HEK293 (cell line): ENCODE measurements at regions not wholly inside any gene's neighbourhood (a gene's known extent, or its start where the extent isn't known, plus 50 kb on each side); places are given as distances from the start of the nearest gene placed in this dataset.
"Not testable (repeated sequence)": the region's sequence is repeated elsewhere in the genome, so short reads cannot be mapped to it uniquely, and the experiment has no call there.

ENCODE experiments used
- CTCF ChIA-PET: fragments of 350-600 bp; formaldehyde crosslinking; extraction: SDS; loops from one replicate; lab custom pipeline; 2021; ENCODE audit warnings: antibody characterized with exemption; lab: Yijun Ruan, JAX
- POLR2A ChIA-PET: fragments of 300-600 bp; formaldehyde crosslinking; extraction: SDS; loops from one replicate; lab custom pipeline; 2020; ENCODE audit warnings: antibody characterized with exemption, inconsistent platforms; lab: Yijun Ruan, JAX
- H3K27ac ChIP-seq: fragments of 200-500 bp; sonication (Bioruptor generic); 2 replicates; pipeline ENCODE4 v1.5.1; 2014; ENCODE audit warnings: low read depth, low read length, control low read depth, inconsistent platforms; ENCODE audit errors: extremely low read depth
- H3K36me3 ChIP-seq, 2 experiments: fragments of 200-500 bp in 1 of 2; sonication (Bioruptor generic) in 1 of 2; 1 replicate in 1 of 2; 2 replicates in 1 of 2; pipeline ENCODE4 v1.5.1; 2014 to 2017; ENCODE audit warnings: inconsistent platforms in 2 of 2, low read length in 2 of 2; ENCODE audit not compliant: control insufficient read depth in 2 of 2, insufficient read depth in 1 of 2
- H3K4me1 ChIP-seq: fragments of 200-500 bp; sonication (Bioruptor generic); 2 replicates; pipeline ENCODE4 v1.5.1; 2014; ENCODE audit warnings: mild to moderate bottlenecking, low read length, inconsistent platforms; ENCODE audit not compliant: control insufficient read depth, insufficient read depth
- H3K4me3 ChIP-seq: 2 replicates; pipeline ENCODE4 v1.5.1; 2011; ENCODE audit warnings: low read depth, mild to moderate bottlenecking, control low read depth, low read length, moderate library complexity
- H3K9me3 ChIP-seq: fragments of 200-500 bp; sonication (Bioruptor generic); 2 replicates; pipeline ENCODE4 v1.5.1; 2014; ENCODE audit warnings: low read depth, low read length, inconsistent platforms; ENCODE audit not compliant: control insufficient read depth, insufficient read depth
- CTCF ChIP-seq: fragments of 450-650 bp; formaldehyde crosslinking; IDR thresholded peaks from 2 replicates; pipeline ENCODE4 v1.5.1; 2016; ENCODE audit warnings: missing biosample characterization, missing genetic modification characterization
- ZNF654 ChIP-seq: fragments of 450-650 bp; formaldehyde crosslinking; IDR thresholded peaks from 2 replicates; pipeline ENCODE4 v1.5.1; 2016; ENCODE audit warnings: low read depth, missing biosample characterization, missing genetic modification characterization

GRCh38 chr4:118418396-118418795, 65.6 kb upstream of the PRSS12 start:
- POLR2A ChIA-PET, H3K9me3 ChIP-seq: not testable (repeated sequence)

GRCh38 chr4:118419626-118420025, 66.8 kb upstream of the PRSS12 start:
- CTCF ChIA-PET, H3K4me1 ChIP-seq, H3K4me3 ChIP-seq, H3K27ac ChIP-seq, H3K9me3 ChIP-seq, POLR2A ChIA-PET, H3K36me3 ChIP-seq: not testable (repeated sequence)

More at GRCh38 chr4:118418396-118418795, 65.6 kb upstream of the PRSS12 start:
- H3K36me3 ChIP-seq, H3K4me3 ChIP-seq, H3K27ac ChIP-seq, CTCF ChIA-PET, H3K4me1 ChIP-seq: not testable (repeated sequence)

- H3K4me3 ChIP-seq, H3K27ac ChIP-seq, POLR2A ChIA-PET: not testable (repeated sequence)
- CTCF ChIA-PET: interaction anchor here (0.6 to 1.2 kb wide), 4 partner anchors 10 to 73 kb away, joined by 3 to 4 read pairs (median 3); no protein-coding TSS in a partner anchor
- TF ChIP-seq CTCF (tag by site-specific recombination): peak; percentile 48; the same call in 1 of the 2 replicates
- peak; percentile 44 for TF ChIP-seq ZNF654 (tag by site-specific recombination)
- TF ChIP-seq, all 188 proteins: peak for 2; not testable (repeated sequence) for 186
- H3K9me3 ChIP-seq, H3K36me3 ChIP-seq, H3K4me1 ChIP-seq: not testable (repeated sequence)
These were observed 71.3 kb upstream of the PRSS12 start for GRCh38 chr4:118424062-118424461.

- CTCF ChIA-PET, H3K4me3 ChIP-seq, POLR2A ChIA-PET, H3K36me3 ChIP-seq, H3K4me1 ChIP-seq, H3K27ac ChIP-seq, H3K9me3 ChIP-seq: not testable (repeated sequence)
These were observed 76.1 kb upstream of the PRSS12 start for GRCh38 chr4:118428881-118429280.

GRCh38 chr4:118432359-118432758, 79.6 kb upstream of the PRSS12 start:
- H3K27ac ChIP-seq, H3K4me1 ChIP-seq, POLR2A ChIA-PET, H3K4me3 ChIP-seq, H3K36me3 ChIP-seq, H3K9me3 ChIP-seq, CTCF ChIA-PET: not testable (repeated sequence)

- H3K4me3 ChIP-seq, H3K27ac ChIP-seq, H3K9me3 ChIP-seq, POLR2A ChIA-PET, CTCF ChIA-PET, H3K36me3 ChIP-seq, H3K4me1 ChIP-seq: not testable (repeated sequence)
These were observed 81.0 kb upstream of the PRSS12 start for GRCh38 chr4:118433612-118434375.

GRCh38 chr4:118435415-118435814, 82.6 kb upstream of the PRSS12 start:
- H3K36me3 ChIP-seq, H3K9me3 ChIP-seq, CTCF ChIA-PET, H3K4me3 ChIP-seq, H3K4me1 ChIP-seq, H3K27ac ChIP-seq, POLR2A ChIA-PET: not testable (repeated sequence)
